Tibial artery (tissue), 4 donors: ENCODE measurements at regions not wholly inside any gene's neighbourhood (a gene's known extent, or its start where the extent isn't known, plus 50 kb on each side); places are given as distances from the start of the nearest gene placed in this dataset.

Experiments used
- DNase-seq, 2 donors: peaks; one replicate each; pipeline ENCODE4 v3.0.0-alpha.2; 2019
- H3K27ac ChIP-seq, 2 donors: fragments of 200-600 bp; sonication (generic) in 1 of 2; 1 replicate in 1 of 2; 2 replicates in 1 of 2; pipeline ENCODE4 v1.5.1; 2018 to 2019; ENCODE audit warnings: mild to moderate bottlenecking in 1 of 2
- H3K27me3 ChIP-seq, 2 donors: fragments of 200-600 bp; sonication (generic) in 1 of 2; one replicate each; pipeline versions ENCODE4 v1.5.1 to v1.6.0; 2016 to 2019
- H3K36me3 ChIP-seq, 3 donors: fragments of 200-600 bp; sonication (generic) in 2 of 3; one replicate each; pipeline ENCODE4 v1.5.1; 2016 to 2019; ENCODE audit warnings: mild to moderate bottlenecking in 2 of 3
- H3K4me1 ChIP-seq, 4 donors: fragments of 200-600 bp; sonication (generic) in 2 of 4; 1 replicate in 3 of 4; 2 replicates in 1 of 4; pipeline ENCODE4 v1.5.1; 2016 to 2019
- H3K4me3 ChIP-seq, 2 donors: fragments of 200-600 bp; sonication (generic) in 1 of 2; 1 replicate in 1 of 2; 2 replicates in 1 of 2; pipeline ENCODE4 v1.5.1; 2018 to 2019; ENCODE audit warnings: mild to moderate bottlenecking in 2 of 2
- H3K9me3 ChIP-seq, 3 donors: fragments of 200-600 bp; sonication (generic) in 1 of 3; one replicate each; pipeline ENCODE4 v1.5.1; 2016 to 2019
- CTCF ChIP-seq, 2 experiments: fragments of 200-600 bp in 1 of 2; fragments of 450-650 bp in 1 of 2; IDR thresholded peaks; one replicate each; pipeline ENCODE4 v1.5.1; 2017 to 2019; ENCODE audit warnings: antibody characterized with exemption in 2 of 2, mild to moderate bottlenecking in 1 of 2, moderate library complexity in 1 of 2
- intact Hi-C: fragments of 100-400 bp; cut with DNase I; formaldehyde crosslinking; loops from one replicate; pipeline ENCODE4 v1.15.0; 2023; ENCODE audit warnings: low total_unique reads

GRCh38 chr1:209363112-209363511 lies 220.4 kb upstream of the CAMK1G start:
- peaks cover 0 to 4% of the 10 kb centered on the region in 2 donors for H3K27me3 ChIP-seq
- H3K36me3 ChIP-seq, result no peaks in the 10 kb centered on the region
- no peak for TF ChIP-seq CTCF (IDR thresholded peaks at IDR 0.05)
- intact Hi-C loops, result no loop called here
- no peaks in the 10 kb centered on the region for H3K9me3 ChIP-seq
- no peak overlapping the region for H3K4me3 ChIP-seq
- H3K27ac ChIP-seq, result no peak overlapping the region
- DNase-seq, result no peak
- H3K4me1 ChIP-seq, result peaks cover 0 to 3% (median 0%) of the 10 kb centered on the region in 4 donors

DNA sequence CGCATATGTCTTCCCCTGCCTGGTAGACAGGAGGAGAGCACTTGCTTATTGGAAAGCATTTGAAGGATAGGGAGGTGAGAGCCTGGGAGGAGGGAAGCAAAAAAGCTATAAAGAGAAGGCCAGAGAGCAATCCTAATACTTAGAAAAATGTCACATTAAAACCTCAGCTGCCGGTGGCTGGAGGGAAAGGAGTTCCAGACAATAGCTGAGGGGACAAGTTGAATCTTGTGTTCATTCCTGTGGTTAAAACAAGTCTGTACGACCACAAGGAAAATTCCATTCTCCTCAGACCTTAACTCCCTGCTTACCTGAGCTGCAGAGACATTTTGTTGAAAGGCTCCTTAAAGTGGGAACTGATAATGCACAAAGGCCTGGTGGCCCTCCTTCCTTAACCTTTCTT lies 218.8 kb upstream of the CAMK1G start:
- no peak for DNase-seq
- Histone ChIP-seq H3K4me3 (no peak overlapping the region), H3K27me3 (peaks cover 0 to 3% of the 10 kb centered on the region in 2 donors), H3K4me1 (peaks cover 0 to 12% (median 0%) of the 10 kb centered on the region in 4 donors), H3K9me3 (no peaks in the 10 kb centered on the region), H3K36me3 (no peaks in the 10 kb centered on the region), H3K27ac (no peak overlapping the region)
- TF ChIP-seq CTCF (IDR thresholded peaks at IDR 0.05), result no peak
- intact Hi-C loops, result no loop called here

GRCh38 chr1:209367061-209367772 lies 216.3 kb upstream of the CAMK1G start:
- no peaks in the 10 kb centered on the region for H3K36me3 ChIP-seq
- DNase-seq, result no peak
- intact Hi-C loops, result no loop called here
- H3K27me3 ChIP-seq, result no peaks in the 10 kb centered on the region
- H3K4me3 ChIP-seq, result no peak overlapping the region
- no peaks in the 10 kb centered on the region for H3K9me3 ChIP-seq
- no peak overlapping the region for H3K27ac ChIP-seq
- peaks cover 0 to 12% (median 0%) of the 10 kb centered on the region in 4 donors for H3K4me1 ChIP-seq
- no peak for TF ChIP-seq CTCF (IDR thresholded peaks at IDR 0.05)

DNA sequence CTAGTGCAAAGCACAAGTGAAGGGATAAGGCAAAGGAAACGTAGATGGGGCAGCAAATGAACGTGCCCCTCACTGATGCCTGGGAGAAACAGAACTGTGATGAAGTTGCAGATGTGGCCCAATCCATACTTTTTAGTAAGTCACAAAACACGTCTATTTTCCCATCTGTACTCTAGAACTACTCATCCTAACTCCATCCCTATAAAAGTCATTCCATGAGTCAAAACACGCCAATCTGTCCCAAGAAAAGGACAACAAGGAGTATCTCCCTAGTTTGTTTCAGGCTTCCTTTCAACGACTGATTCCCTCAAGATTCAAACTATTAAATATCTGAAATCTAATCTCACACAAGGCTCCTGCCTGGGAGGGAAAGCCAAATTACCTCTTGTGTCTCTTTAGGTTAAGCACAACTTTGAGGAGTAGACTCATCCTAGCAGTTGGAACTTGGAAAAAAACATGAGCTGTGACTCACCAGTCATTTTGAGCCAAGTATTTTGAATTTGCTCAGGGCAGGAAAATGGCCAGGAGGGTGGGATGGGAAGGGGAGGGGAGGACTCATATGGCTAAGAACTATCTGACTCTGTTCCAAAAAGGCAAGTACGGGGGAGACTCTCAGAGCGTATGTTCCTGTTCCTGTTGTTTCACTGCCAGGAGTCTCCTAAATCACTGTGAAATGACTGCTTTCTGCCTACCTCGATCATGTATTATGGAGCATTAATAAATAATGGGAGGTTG lies 214.5 kb upstream of the CAMK1G start:
- H3K27ac ChIP-seq, result no peak overlapping the region
- H3K4me3 ChIP-seq, result no peak overlapping the region
- no peak for DNase-seq
- no peaks in the 10 kb centered on the region for H3K36me3 ChIP-seq
- no peaks in the 10 kb centered on the region for H3K9me3 ChIP-seq
- intact Hi-C loops, result no loop called here
- TF ChIP-seq CTCF (IDR thresholded peaks at IDR 0.05), result no peak
- H3K4me1 ChIP-seq, result peaks cover 0 to 12% (median 0%) of the 10 kb centered on the region in 4 donors
- H3K27me3 ChIP-seq, result no peaks in the 10 kb centered on the region

GRCh38 chr1:209370241-209370995 lies 213.1 kb upstream of the CAMK1G start:
- H3K27ac ChIP-seq, result no peak overlapping the region
- no peaks in the 10 kb centered on the region for H3K9me3 ChIP-seq
- intact Hi-C loops, result no loop called here
- no peak overlapping the region for H3K4me3 ChIP-seq
- no peak for DNase-seq
- H3K4me1 ChIP-seq, result peaks cover 0 to 12% (median 0%) of the 10 kb centered on the region in 4 donors
- no peaks in the 10 kb centered on the region for H3K27me3 ChIP-seq
- no peak for TF ChIP-seq CTCF (IDR thresholded peaks at IDR 0.05)
- H3K36me3 ChIP-seq, result no peaks in the 10 kb centered on the region
